GDM1 (cell line): ENCODE measurements at regions not wholly inside any gene's neighbourhood (a gene's known extent, or its start where the extent isn't known, plus 50 kb on each side); places are given as distances from the start of the nearest gene placed in this dataset.
"Not testable (repeated sequence)": the region's sequence is repeated elsewhere in the genome, so short reads cannot be mapped to it uniquely, and the experiment has no call there.

Experiments
- DNase-seq: peaks from one replicate; lab custom pipeline; 2025; lab: John Stamatoyannopoulos, UW

DNA sequence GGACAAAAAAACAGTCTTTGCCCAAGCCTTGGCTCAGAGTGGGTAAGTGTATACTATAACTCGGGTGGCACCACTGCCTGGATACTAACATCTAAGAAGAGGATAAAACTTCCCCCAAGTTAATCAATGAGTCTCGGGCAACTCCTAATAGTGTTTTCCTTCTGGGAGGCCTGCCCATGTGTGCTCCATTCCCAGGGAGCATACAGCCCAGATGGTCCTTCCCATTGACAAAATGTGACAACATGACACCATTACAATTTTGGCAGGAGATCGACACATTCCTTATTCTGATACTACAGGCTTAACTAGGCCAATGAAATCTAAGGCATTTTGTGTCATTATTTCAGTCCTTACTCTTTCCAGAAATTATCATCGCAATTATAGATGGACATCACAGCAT is 52.7 kb upstream of the CRIM1 start:
- DNase-seq = no peak

DNA sequence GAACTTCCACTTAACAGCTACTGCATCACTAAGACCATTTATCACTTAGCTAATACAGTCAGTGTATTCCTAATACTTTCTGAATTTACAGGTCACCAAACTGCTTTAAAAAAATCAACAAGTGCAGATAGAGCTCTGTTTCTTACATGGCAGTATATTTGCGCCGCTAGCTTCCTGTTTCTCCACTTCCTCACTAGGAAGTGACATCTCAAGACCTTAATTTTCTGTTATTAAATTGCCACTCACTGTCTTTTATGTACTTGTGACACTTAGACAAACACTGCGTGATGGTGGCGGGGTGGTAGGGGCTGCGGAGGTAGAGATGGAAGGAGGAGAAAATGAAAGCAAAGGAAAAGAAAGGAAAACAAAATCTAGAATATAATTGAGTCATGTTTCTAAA is 53.7 kb upstream of the CRIM1 start:
- DNase-seq = no peak

DNA sequence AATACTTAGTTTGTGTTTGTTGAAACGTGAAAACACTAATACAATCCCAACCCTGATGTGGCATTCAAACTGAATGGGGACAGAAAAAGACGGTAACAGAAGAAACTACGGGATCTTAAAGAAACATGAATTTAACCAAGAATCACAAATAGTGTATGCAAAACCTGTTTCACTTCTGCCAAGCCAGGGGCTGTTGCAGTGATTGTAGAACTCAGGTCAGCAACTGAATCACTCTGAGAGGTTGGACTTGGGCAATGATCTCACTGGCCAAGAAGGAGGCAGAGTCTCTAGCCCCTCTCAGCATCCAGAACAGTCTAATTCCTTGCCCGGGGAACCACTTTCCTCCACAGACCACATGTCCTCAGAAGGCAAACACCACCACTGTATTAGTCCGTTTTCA is 54.9 kb upstream of the CRIM1 start:
- DNase-seq = no peak

DNA sequence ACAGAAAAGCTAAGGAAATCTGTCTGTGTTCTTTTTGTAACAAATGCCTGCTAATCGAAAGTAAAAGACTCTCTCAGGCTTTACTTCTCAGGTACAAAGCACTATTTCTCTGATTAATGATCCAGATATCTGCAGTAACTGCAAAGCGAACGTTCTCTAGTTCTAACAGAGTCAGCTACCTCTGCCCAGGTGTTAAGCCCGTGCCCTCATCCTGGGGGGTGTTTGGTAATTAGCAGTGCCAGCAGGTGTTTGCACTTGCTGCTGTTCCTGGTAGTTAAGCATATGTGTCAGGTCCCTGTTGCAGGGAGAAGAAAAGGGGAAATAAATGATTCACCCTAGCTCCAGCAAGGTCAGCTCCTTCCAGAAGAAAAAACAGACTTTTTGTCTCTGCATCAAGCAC is 58.8 kb upstream of the CRIM1 start:
- DNase-seq = no peak

DNA sequence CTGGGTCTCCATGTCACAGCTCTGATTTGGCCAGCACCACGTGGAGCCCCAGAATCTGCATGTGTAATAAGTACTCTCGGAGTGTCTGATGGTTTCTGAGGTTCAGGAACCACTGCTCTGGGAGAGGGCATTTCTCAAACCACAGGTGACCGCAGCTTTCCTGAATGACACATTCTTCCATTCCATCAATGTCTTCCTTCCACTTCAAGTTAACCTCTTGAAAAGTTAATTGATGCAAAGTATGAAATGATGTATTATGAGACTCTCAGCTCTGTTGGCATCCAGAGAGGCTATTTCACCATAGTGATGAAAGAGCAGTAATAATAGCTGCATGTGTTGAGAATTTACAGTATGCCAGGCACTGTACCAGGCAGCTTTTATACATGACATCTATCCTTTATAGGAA is 61.3 kb upstream of the CRIM1 start:
- no peak for DNase-seq

DNA sequence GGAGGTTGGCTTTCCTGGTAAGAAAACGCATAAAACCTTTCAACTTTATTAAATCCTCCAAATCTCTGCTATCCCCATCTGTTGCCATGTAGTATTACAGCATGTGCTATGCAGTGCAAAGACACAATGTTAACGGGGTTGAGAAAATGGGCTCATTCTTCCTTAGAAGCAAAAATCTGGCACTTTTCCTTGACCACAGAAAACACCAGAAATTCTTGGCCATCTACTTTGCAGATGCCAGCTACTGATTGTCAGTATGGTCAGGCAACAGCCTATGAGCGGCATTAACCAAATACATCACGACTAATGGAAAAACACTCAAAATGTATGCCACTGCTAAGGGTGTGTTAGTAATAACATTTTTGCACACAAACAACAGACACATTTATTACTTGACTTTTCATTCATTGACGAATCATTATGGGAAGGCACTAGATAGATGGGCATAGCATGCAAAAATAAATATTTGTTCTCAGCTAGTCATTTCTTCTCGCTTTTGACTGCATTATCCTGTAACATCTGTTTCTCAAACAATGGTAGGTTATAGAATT is 65.2 kb upstream of the CRIM1 start:
- no peak for DNase-seq

DNA sequence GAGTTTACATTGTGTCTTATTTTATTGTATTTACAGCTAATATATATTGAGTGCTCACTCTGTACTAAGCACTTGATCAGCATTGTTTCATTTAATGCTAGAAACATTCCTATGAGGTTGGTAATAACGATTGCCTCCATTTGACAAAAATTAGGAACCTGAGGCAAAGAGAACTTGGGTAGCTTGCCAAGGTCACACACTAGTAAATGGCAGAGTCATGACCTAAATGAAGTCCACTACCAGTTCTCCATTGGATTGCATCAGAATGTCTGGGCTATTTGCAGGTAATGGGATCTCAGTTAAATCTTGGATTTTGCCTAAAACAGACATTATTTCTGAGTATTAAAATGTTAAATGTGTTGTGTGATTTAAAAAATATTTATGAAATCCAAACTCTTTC is 65.8 kb upstream of the CRIM1 start:
- DNase-seq = no peak

DNA sequence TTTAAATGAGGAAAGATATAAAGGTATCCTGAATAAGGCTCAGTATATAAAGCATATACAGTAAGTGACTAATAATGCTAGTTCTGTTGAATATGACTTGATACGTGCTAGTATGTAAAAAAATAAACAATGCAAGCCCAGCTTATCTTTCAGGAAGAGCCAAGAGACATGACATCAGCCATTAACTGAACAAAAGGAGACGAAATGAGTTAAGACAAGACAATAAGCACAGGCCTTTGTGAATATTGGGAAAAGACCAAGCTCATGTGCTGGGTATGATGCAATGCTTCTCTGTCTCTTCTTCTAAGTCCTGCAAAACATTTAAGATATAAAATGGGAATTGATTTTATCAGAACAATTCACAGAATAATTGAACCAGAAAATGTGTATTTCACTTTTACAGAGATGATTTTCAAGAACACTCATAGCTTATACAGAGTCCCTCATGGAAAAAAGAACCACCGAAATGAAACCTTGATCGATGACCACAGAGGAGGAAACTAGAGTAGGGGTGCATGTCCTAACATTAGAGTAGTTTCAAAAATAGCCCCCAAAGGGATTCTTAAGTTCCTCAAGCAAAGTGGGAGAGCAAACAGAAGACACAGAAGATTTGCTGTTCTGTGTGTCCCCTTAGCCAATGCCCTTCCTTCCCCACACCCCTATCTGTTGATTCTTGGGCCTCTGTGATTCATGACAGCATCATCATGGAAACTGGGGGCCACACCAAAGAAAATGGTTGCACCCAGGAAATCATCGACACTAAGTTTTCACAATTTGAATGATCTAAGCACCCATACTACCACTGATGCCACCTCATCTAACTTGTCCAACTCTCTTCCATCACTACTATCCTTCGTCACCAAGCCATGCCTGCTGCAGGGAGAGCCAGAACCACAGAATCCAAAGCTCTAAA is 68.0 kb upstream of the CRIM1 start:
- DNase-seq = no peak

DNA sequence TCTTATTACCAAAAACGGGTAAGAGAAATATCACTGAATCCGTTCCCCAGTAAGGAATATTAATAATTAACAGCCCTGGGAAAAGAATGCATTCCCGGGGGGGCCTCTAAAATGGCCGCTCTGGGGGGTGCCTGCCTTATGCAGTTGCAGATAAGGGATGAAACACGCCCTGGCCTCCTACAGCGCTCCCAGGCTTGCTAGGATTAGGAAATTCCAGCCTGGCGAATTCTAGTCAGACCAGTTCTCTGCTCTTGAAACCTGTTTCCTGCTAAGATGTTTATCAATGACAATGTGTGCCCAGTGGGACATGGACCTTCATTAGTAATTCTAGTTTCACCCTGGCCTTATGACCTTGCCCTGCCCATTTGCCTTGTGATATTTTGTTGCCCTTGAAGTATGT is 76.1 kb upstream of the CRIM1 start:
- DNase-seq = not testable (repeated sequence)

DNA sequence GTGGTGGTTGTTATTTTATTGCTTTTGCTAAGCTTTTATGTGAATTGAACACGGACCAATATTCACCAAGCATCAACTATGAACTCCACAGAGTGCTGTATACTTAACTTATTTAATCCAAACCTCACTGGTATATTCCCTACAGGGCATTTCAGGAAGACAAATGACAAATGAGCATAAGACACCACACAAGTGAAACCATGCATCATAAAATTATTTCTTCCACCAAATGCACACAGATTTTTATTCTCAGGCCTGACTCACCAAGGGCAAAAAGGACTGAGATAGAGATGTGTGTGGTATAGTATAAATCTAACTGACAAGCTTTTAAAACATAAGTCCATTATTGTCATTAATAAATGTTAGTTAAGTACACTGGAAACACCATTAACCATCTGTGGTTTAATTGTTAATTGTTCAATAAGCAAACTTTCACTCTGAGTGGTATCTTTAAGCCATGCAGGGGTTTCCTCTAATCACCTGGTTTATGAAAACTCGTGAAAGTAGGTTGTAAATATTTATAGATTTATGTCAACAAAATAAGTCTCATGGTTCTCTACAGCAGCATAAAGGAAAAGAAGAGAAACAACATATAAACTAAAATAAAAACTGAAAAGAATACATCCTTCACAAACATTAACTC is 77.6 kb upstream of the CRIM1 start:
- DNase-seq = no peak

DNA sequence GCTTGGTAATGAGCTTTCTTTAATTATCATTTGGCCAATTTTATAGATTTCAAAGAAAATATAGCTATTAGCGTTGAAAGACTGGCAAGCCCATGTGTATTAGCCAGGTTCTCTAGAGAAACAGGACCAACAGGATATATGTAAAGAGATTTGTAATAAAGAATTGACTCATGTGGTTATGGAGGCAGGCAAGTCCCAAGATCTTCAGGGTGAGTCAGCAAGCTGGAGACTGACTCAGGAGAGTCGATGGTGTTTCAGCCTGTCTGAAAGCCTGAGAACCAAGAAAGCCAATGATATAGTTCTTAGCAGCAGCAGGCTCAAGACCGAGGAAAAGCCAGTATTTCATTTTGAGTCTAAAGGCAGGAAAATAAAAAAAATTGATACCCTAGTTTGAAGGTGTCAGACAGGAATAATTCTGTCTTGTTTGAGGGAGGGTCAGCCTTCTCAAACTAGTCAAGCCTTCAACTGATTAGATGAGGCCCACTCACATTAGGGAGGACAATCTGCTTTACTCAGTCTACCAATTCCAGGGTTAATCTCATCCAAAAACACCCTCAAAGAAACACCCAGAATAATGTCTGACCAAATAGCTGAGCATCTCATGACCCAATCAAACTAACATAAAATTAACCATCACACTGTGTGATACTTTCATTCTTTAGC is 78.3 kb upstream of the CRIM1 start:
- no peak for DNase-seq

DNA sequence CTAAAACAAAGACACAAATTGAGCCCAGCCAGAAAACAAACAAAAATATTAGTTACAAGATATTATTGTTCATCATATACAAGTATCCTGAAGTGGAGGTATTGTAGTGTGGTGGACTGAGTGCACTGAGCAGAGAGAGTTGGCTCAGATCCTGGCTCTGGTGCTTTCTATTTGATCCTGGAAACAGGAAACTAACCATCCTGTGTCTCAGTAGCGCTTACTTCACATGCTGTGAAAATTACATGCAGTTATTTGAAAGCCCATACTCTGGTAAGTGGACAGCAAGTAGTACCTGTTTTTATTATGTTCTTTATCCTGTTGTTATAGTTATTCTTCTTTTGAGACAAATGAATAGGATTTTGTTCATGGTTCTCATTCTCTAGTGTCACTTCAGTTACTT is 84.3 kb upstream of the CRIM1 start:
- no peak for DNase-seq

DNA sequence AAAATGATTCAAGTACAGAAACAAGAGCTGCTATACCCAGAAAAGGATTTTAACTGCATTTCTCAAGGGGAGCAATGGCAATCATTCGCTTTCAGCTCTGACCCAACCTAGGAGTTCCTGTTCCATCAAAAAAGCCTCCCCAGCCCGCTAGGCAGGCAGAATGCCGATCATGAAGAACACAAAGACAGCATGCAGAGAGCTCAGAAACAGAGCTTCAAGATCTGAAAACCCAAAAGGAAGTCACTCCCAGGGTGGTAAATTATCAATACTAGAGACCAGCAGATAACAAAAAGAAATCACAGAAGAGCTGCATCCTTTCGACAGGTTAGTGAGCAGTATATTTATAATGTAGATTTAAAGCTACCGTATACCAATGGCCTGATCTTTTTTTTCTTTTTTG is 84.8 kb upstream of the CRIM1 start:
- no peak for DNase-seq

DNA sequence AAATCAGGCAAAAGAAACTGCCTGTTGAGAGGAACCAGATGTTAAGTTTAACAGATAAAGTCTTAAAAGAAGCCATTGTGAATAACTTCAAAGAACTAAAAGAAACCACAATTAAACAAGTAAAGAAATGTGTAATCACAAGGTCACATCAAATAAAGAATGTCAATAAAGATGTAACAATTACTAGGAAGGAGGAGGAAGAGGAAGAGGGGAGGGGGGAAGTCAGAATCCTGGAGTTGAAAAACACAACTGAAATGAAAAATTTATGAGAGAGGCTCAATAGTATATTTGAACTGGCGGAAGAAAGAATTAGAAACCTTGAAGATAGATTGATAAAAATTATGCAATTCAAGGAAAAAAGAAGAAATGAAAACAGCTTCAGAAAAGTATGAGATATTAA is 88.4 kb upstream of the CRIM1 start:
- no peak for DNase-seq

DNA sequence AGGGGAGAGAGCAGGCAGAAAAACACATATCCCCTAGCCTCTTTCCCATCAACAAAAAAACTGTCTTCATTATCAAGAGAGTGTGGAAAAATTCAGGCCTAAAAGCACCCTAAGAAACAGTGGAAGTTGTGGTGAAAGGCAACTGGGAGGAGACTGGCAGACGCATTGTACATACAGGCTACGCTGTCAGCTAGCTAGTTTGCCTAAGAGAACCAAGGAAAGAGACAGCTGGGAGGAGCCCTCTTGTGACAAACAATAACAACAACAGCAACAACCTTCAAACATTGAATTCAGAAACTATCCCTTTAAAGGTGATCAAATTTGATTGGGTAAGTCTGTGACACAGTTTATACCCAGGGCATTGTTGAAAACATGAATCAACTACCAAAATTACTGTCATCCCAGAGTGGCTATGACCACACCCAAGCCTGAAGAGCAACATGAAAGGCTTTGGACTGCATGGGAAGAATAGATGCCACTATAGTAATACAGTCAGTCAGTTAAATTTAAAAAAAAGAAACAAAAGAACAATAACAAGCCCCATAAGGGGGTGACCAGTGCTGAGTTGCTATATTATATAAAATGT is 88.9 kb upstream of the CRIM1 start:
- no peak for DNase-seq

DNA sequence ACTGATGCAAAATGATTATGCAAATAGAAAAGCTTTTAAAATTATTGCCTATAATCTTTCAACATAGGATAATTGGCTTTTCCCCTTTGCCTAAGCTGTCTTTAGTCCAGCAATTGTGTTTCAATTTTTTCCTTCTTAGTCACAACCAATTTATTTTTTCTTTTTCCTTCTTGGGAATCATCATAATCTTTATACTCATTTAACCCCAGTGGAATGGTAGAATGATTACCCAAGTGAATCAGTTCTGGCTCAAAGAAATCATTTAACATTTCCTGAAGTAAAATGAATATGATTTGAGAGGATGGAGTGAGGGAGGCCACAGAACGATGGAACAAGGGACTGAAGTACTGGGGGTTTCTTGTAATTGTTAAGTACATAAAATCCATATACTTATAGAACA is 93.0 kb upstream of the CRIM1 start:
- DNase-seq = no peak

DNA sequence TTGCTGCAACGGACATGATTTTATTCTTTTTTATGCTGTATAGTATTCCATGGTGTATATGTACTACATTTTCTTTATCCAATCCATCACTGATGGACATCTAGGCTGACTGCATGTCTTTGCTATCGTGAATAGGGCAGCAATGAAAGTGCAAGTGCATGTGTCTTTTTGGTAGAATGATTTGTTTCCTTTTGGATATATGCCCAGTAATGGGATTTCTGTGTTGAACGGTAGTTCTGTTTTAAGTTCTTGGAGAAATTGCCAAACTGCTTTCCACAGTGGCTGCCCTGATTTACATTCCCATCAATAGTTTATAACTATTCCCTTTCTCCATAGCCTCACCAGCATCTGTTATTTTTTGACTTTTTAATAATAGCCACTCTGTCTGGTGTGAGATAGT is 99.7 kb upstream of the CRIM1 start:
- no peak for DNase-seq

DNA sequence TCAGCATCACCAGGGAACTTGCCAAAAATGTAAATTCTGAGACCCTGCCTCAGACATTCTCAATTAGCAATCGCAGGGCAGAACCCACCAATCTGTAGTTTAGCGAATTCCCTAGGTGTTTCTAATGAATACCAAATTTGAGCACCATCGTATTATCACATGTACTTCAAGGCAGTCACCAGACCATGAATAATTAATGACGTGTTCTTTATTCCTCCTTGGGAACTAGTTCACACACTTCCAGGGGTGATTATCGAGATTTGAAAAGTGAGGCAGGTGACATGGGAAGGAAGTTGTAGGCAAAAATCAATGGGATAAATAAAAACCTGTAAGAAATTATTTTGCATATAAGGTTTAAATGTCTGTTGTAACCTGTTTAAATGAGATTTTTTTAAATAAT is 102.5 kb upstream of the CRIM1 start:
- no peak for DNase-seq

DNA sequence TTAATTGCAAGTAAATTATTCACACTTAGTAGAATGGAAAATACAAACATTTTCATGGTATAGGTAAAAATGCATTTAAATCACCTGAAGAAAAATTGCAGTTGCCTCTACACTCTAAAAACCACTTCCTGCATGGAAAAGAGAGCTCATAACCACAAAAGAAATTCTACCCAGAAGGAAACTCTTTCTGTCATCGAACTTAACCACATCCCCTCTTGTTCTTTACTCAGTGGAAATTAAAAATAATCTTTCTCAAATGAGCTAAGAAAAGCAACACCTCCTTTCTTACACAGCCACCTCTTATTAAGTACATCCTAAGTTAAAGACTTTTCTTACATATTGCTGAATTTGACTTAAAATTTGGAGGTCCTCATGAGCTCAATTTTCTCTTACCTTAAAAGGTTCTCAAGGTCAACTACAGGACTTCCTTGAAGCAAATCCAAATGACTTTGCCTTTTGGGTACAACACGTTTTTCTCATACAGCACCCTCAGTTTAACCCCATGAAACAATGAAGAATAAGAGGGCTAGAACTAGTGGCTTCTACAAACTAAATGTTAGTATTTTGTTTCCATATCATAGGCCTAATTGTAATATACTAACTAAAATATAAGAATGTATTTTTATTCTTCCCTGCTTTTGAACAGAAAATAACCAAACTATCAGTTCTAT is 109.1 kb upstream of the CRIM1 start:
- DNase-seq = no peak

DNA sequence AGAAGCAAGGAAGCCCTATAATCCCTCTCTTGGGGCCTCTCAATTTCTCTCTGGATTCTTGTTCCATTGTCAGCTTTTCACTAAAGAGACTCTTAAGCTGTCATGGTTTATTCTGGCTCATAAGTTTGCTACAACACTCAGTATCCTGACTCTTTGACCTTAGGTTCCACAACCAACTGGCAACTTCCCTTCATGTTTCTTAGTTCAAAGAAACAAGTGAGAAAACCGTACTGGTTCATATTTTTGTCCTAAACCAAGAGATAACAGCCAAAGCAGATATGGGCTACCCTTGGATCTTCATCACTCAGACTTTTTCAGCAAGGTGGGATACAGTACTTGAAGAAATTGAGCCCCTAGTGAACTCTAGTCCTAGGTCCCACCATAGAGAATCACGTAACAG is 109.9 kb upstream of the CRIM1 start:
- DNase-seq = no peak

DNA sequence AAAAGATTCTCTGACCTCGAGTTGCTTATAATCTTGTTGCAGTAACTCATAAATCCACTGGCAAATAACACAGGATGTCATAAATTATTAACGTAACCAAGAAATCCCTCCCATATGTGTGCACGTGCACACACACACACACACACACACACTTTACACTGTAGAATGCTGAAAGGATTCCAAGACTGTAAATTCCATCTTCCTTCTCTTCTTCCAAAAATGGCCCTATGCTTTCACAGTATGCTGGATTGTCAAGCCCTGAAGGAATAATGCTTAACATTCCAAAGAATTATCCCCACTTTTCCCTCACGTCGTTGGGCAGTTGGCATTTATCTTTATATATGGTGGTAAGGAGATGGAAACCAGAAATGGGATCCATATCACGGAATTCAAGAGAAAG is 117.5 kb upstream of the CRIM1 start:
- no peak for DNase-seq

DNA sequence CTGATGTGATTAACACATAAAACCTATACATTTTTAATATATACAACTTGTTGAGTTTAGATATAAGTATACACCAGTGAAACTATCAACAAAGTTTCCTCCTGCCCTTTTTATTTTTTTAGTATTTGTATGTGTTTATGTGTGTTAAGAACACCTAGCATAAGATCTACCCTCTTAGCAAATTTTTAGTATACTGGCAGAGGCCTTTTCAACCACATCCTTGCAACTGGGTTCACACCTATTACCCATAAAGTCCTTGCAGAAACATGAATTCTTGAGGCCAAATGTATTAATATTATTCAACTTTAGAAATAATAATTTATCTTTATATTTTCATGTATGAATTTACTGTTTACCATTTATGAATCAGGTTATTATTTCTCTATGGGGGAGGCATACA is 119.7 kb upstream of the CRIM1 start:
- no peak for DNase-seq
